ENCODE measurements at regions not wholly inside any gene's neighbourhood (a gene's known extent, or its start where the extent isn't known, plus 50 kb on each side); places are given as distances from the start of the nearest gene placed in this dataset.

DNA sequence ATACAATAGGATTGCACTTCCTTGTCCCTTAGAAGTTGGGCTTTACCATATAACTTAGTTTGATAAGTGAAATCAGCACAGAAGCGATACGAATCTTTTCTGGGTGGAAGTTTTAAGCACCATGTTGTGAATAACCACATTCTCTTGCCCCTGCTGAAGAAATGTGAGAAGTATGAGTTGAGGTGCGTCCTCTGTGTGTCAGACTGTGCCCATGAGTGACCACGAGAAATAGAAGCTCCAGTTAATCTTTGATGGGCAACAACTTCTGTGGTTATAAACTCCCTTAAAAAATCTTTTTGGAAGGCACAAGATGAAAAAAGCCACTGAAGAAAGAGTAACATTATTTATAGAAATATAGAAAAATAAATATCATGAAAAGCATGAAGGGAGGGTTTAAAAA is 668.2 kb downstream of the DTWD2 start:
- Histone ChIP-seq H3K9me3 (replicated peaks; ENCODE audit: insufficient read depth, low read length) (no peaks in the 10 kb centered on the region), H3K27ac (ENCODE audit: low read length) (no peak overlapping the region), H4K20me1 (ENCODE audit: insufficient read depth, low read length) (no peaks in the 10 kb centered on the region), H3K27me3 (replicated peaks; ENCODE audit: insufficient read depth, low read length) (no peaks in the 10 kb centered on the region), H3K79me2 (ENCODE audit: low read length) (no peaks in the 10 kb centered on the region), H3K4me2 (ENCODE audit: low read depth, low read length) (no peak overlapping the region), H2AFZ (ENCODE audit: low read length) (no peak overlapping the region), H3K9ac (ENCODE audit: low read length) (no peak overlapping the region), H3F3A (ENCODE audit: insufficient read depth, low read length) (no peaks in the 10 kb centered on the region), H3K36me3 (replicated peaks; ENCODE audit: insufficient read depth, low read length) (no peaks in the 10 kb centered on the region), H3K4me3 (ENCODE audit: low read length) (no peak overlapping the region), H3K9me2 (replicated peaks; ENCODE audit: insufficient read depth, low read length) (no peaks in the 10 kb centered on the region), H3K4me1 (ENCODE audit: low read length) (no peaks in the 10 kb centered on the region)
- TF ChIP-seq EZH2 (optimal IDR thresholded peaks at IDR 0.05; ENCODE audit: low read depth, low read length) = no peak
- no peak for TF ChIP-seq CTCF (IDR thresholded peaks at IDR 0.05; ENCODE audit: low read length)
- no peak for TF ChIP-seq EZH2phosphoT487 (IDR thresholded peaks at IDR 0.05; ENCODE audit: low read length)
- no peak for DNase-seq

DNA sequence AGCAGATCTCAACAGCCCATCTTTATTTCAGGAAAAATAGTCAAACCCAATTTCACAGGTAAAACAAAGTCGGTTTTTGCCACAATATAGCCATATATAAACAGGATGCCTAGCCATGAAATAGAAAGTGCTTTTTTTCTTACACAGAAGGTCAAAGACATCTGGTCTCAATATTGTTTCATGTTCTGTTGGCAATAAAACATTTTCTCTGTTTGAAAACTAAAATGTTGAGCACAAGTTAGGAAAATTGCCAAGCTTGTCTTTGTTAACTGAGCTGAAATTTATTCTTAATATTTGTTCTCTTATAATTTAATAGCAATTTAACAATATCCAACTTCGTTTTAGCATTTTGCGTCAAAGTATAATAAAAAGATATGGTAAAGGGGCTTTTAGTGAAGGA is 673.4 kb downstream of the DTWD2 start:
- no peak overlapping the region for H3K4me2 ChIP-seq (ENCODE audit: low read depth, low read length)
- no peaks in the 10 kb centered on the region for H3K9me3 ChIP-seq (replicated peaks; ENCODE audit: insufficient read depth, low read length)
- no peaks in the 10 kb centered on the region for H3K79me2 ChIP-seq (ENCODE audit: low read length)
- no peaks in the 10 kb centered on the region for H3K36me3 ChIP-seq (replicated peaks; ENCODE audit: insufficient read depth, low read length)
- no peak overlapping the region for H2AFZ ChIP-seq (ENCODE audit: low read length)
- H3K9me2 ChIP-seq (replicated peaks; ENCODE audit: insufficient read depth, low read length) = no peaks in the 10 kb centered on the region
- H3K27me3 ChIP-seq (replicated peaks; ENCODE audit: insufficient read depth, low read length) = no peaks in the 10 kb centered on the region
- H3K27ac ChIP-seq (ENCODE audit: low read length) = no peak overlapping the region
- no peaks in the 10 kb centered on the region for H3F3A ChIP-seq (ENCODE audit: insufficient read depth, low read length)
- TF ChIP-seq CTCF (IDR thresholded peaks at IDR 0.05; ENCODE audit: low read length) (no peak), EZH2 (optimal IDR thresholded peaks at IDR 0.05; ENCODE audit: low read depth, low read length) (no peak), EZH2phosphoT487 (IDR thresholded peaks at IDR 0.05; ENCODE audit: low read length) (no peak)
- no peak overlapping the region for H3K9ac ChIP-seq (ENCODE audit: low read length)
- H3K4me1 ChIP-seq (ENCODE audit: low read length) = no peaks in the 10 kb centered on the region
- H3K4me3 ChIP-seq (ENCODE audit: low read length) = no peak overlapping the region
- DNase-seq = no peak
- H4K20me1 ChIP-seq (ENCODE audit: insufficient read depth, low read length) = no peaks in the 10 kb centered on the region

- Histone ChIP-seq H2AFZ (ENCODE audit: low read length) (no peak overlapping the region), H3K4me1 (ENCODE audit: low read length) (no peaks in the 10 kb centered on the region), H3K79me2 (ENCODE audit: low read length) (no peaks in the 10 kb centered on the region), H3K9ac (ENCODE audit: low read length) (no peak overlapping the region), H3K4me3 (ENCODE audit: low read length) (no peak overlapping the region), H3K27me3 (replicated peaks; ENCODE audit: insufficient read depth, low read length) (no peaks in the 10 kb centered on the region), H3K27ac (ENCODE audit: low read length) (no peak overlapping the region), H3K9me2 (replicated peaks; ENCODE audit: insufficient read depth, low read length) (no peaks in the 10 kb centered on the region), H3K9me3 (replicated peaks; ENCODE audit: insufficient read depth, low read length) (no peaks in the 10 kb centered on the region), H3K4me2 (ENCODE audit: low read depth, low read length) (no peak overlapping the region), H4K20me1 (ENCODE audit: insufficient read depth, low read length) (no peaks in the 10 kb centered on the region), H3K36me3 (replicated peaks; ENCODE audit: insufficient read depth, low read length) (no peaks in the 10 kb centered on the region), H3F3A (ENCODE audit: insufficient read depth, low read length) (no peaks in the 10 kb centered on the region)
- TF ChIP-seq EZH2 (optimal IDR thresholded peaks at IDR 0.05; ENCODE audit: low read depth, low read length) = no peak
- no peak for TF ChIP-seq CTCF (IDR thresholded peaks at IDR 0.05; ENCODE audit: low read length)
- no peak for TF ChIP-seq EZH2phosphoT487 (IDR thresholded peaks at IDR 0.05; ENCODE audit: low read length)
- no peak for DNase-seq
Observed at GRCh38 chr5:118311103-118311819, 677.1 kb downstream of the DTWD2 start.
